GM10266 (cell line): ENCODE measurements at regions not wholly inside any gene's neighbourhood (a gene's known extent, or its start where the extent isn't known, plus 50 kb on each side); places are given as distances from the start of the nearest gene placed in this dataset.

ENCODE experiments used
- DNase-seq: peaks from one replicate; pipeline ENCODE4 v3.0.0; 2012; ENCODE audit errors: extremely low spot score
- TF ChIP-seq, protein P1 (sequence below): IDR thresholded peaks from 2 replicates; pipeline ENCODE4 v1.5.1; 2012; ENCODE audit warnings: mild to moderate bottlenecking, low read depth; ENCODE audit not compliant: control insufficient read depth, insufficient read depth; ENCODE audit errors: missing control alignments

DNA sequence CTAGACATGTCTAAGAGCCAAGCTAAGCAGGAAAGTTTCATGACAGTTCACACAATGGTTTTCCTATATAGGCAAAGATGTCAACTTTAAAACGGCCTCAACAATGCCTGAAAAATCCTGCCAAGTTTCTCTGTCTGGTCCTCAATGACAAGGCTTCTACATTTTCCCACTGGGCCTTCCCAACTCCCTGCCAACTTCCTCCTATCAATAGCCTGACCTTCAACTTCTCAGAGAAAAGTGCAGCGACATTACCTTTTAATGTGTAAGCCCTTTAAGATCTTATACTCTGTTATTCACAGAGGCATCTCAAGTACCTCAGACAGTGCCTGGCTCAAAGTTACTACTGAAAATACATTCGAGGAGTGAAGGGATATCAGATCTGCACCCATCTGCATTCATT, 56.2 kb upstream of the BTBD3 start:
- TF ChIP-seq, protein P1, sequence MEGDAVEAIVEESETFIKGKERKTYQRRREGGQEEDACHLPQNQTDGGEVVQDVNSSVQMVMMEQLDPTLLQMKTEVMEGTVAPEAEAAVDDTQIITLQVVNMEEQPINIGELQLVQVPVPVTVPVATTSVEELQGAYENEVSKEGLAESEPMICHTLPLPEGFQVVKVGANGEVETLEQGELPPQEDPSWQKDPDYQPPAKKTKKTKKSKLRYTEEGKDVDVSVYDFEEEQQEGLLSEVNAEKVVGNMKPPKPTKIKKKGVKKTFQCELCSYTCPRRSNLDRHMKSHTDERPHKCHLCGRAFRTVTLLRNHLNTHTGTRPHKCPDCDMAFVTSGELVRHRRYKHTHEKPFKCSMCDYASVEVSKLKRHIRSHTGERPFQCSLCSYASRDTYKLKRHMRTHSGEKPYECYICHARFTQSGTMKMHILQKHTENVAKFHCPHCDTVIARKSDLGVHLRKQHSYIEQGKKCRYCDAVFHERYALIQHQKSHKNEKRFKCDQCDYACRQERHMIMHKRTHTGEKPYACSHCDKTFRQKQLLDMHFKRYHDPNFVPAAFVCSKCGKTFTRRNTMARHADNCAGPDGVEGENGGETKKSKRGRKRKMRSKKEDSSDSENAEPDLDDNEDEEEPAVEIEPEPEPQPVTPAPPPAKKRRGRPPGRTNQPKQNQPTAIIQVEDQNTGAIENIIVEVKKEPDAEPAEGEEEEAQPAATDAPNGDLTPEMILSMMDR: no peak
- no peak for DNase-seq

DNA sequence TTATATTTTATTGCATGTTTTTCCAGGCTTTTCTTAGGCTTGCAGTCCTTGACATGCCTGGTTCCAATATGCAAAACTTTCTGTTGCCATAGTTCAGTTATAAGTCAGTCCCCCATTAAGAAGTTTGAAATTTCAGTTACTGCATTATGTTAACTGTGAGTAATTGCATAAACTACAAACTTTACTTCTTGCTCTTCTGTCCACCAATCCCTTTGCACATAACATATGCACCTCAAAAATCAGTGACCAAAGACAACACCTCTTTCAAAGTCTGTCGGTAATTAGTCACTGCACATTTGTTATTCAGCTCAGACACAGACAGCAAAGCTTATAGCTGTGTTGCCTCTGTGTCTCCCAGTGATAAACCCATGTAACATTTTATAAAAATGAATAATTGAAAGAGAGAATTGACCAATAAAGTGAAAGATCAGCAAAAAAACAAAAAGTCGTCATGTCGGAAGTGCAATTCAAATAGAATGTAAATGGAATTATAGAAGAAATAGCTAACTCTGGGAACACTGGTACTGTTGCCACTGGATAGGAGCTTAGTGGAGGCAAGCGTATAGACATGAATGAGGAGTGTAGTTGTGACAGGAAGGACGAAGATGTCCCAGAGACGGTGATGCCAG, 50.3 kb upstream of the BTBD3 start:
- no peak for DNase-seq
- TF ChIP-seq, protein P1: no peak
